ENCODE measurements at regions not wholly inside any gene's neighbourhood (a gene's known extent, or its start where the extent isn't known, plus 50 kb on each side); places are given as distances from the start of the nearest gene placed in this dataset.

DNA sequence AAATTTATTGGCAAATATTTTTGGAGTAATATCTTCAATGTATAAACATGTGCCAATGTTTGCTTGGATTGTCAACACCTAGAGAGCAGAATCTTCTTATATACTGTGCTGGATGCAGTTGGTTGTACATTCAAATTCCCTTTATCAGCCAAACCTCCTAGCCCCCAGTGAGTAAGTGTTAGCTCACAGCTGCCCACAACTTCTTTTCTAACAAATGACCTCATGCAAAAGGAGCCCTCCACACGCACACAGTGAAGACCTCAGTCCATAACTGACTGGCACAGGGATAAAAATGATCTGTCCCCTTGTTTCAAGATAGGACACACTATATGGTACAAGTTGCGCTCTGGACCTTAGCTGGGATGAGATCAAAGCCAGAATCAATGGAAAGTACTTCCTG is 458.0 kb upstream of the NWD2 start:
- TF ChIP-seq, protein P1, sequence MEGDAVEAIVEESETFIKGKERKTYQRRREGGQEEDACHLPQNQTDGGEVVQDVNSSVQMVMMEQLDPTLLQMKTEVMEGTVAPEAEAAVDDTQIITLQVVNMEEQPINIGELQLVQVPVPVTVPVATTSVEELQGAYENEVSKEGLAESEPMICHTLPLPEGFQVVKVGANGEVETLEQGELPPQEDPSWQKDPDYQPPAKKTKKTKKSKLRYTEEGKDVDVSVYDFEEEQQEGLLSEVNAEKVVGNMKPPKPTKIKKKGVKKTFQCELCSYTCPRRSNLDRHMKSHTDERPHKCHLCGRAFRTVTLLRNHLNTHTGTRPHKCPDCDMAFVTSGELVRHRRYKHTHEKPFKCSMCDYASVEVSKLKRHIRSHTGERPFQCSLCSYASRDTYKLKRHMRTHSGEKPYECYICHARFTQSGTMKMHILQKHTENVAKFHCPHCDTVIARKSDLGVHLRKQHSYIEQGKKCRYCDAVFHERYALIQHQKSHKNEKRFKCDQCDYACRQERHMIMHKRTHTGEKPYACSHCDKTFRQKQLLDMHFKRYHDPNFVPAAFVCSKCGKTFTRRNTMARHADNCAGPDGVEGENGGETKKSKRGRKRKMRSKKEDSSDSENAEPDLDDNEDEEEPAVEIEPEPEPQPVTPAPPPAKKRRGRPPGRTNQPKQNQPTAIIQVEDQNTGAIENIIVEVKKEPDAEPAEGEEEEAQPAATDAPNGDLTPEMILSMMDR (IDR thresholded peaks at IDR 0.05), result no peak
- TF ChIP-seq EP300 (IDR thresholded peaks at IDR 0.05), result no peak
- TF ChIP-seq POLR2A (IDR thresholded peaks at IDR 0.05), result no peak

Data from ovary (tissue), 3 donors.